ENCODE measurements at regions not wholly inside any gene's neighbourhood (a gene's known extent, or its start where the extent isn't known, plus 50 kb on each side); places are given as distances from the start of the nearest gene placed in this dataset.

DNA sequence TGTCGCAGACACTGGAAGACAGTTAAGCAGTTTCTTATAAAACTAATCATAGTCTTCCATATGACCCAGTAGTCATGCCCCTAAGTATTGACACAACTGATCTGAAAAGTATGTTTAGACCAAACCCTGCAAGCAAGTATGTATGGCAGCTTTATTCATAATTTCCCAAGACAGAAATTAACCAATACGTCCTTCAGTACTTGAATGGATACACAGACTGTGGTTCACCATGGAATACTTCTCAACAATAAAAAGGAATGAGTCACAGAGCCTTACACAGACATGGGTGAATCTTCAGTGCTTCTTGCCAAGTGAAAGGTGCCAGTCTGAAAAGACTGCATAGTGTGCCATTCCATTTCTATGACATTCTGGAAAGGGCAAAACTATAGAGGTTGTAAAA lies 50.2 kb upstream of the AKR1E2 start:
- DNase-seq (ENCODE audit: low spot score), result peak; percentile 6
- no peaks in the 10 kb centered on the region for H3K4me1 Mint-ChIP-seq (ENCODE audit: low read depth)
- peaks cover 24% of the 10 kb centered on the region for H3K27me3 Mint-ChIP-seq (ENCODE audit: low read depth)
- no peaks in the 10 kb centered on the region for H3K9me3 Mint-ChIP-seq
- no peaks in the 10 kb centered on the region for H3K36me3 Mint-ChIP-seq (ENCODE audit: low read depth)
- no peak overlapping the region for H3K4me3 Mint-ChIP-seq
- H3K27ac Mint-ChIP-seq, result no peak overlapping the region

DNA sequence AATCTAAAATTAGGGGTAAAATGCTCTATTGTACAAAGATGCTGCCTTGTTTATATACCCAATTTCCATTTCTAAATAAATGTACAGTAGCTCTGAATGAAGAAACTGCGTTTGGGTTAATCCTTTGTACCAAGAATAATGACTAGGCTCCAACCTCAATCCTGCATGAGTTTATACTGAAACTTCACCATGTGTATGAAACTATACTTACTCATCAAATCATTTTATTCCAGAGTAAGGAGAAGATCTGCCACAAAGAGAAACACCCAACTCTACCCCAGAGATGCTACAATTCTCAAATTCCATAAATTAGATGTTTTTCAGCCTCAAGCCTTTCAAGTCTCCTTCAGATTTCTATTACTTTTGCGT lies 53.8 kb upstream of the AKR1E2 start:
- peaks cover 31% of the 10 kb centered on the region for H3K27me3 Mint-ChIP-seq (ENCODE audit: low read depth)
- H3K4me1 Mint-ChIP-seq (ENCODE audit: low read depth), result no peaks in the 10 kb centered on the region
- no peaks in the 10 kb centered on the region for H3K9me3 Mint-ChIP-seq
- no peaks in the 10 kb centered on the region for H3K36me3 Mint-ChIP-seq (ENCODE audit: low read depth)
- H3K27ac Mint-ChIP-seq, result no peak overlapping the region
- DNase-seq (ENCODE audit: low spot score), result no peak
- H3K4me3 Mint-ChIP-seq, result no peak overlapping the region

DNA sequence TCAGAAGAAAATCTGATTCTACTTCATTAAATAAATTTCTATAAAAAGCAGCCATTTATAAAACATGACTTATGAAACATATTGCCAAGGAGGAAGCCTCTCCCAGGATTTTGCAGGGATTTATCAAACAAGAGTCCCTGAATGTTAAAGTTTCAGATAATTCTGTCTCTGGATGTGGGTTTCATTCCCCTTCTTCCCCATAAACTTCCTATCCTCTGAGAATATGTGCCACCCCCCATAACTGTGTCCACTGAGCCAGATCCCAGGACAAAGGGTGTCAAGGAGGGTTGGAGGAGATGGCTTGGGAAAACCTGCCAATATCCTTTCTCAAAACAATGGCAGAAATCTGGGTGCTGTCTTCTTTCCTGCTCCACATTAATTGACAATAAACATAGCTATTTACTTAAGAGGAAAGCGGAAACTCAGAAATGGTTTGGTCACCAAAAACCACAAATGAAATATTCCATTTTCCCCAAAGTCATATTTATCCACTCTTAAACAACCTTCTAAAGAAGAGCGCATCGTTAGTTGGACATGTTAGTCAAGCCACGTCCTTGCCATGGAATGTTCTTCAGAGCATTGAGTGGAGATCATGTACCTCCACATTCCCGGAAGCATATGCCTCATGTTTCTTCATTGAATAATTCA lies 54.3 kb upstream of the AKR1E2 start:
- H3K36me3 Mint-ChIP-seq (ENCODE audit: low read depth), result no peaks in the 10 kb centered on the region
- H3K4me3 Mint-ChIP-seq, result no peak overlapping the region
- H3K9me3 Mint-ChIP-seq, result no peaks in the 10 kb centered on the region
- no peaks in the 10 kb centered on the region for H3K4me1 Mint-ChIP-seq (ENCODE audit: low read depth)
- peaks cover 34% of the 10 kb centered on the region for H3K27me3 Mint-ChIP-seq (ENCODE audit: low read depth)
- no peak for DNase-seq (ENCODE audit: low spot score)
- H3K27ac Mint-ChIP-seq, result no peak overlapping the region

DNA sequence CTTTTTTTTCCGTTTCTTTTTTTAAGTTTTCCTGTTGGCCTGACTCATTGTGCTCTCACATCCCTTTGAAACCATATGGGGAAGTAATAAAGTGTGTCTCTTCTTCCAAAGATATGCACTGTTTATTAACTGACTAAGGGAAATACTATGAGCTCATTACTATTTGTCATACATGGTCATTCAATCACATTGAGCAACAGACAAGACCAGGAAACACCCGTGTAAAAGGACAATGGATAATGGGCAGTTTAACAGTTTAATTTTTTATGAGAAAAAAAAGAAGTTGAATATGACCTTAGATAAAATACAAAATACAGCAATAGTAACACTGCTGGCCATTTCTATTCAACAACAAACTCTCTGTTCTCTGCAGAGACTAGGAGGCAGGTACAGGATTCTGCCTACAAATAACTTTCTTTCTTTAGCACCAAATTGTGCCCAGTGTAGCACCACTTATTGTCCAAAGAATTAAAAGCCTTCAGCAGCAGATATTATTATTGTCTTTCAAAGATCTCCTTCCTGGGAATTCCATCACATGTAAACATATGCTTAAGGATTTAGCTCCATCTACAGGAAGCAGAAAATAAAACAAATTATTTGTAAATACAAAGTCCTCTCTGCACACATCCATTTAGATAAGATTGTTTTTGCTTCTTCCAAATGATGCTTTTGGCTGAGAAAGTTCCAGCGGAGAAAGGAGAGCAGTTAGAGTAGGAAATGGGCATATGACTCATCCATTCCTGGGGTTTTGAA lies 55.0 kb upstream of the AKR1E2 start:
- Mint-ChIP-seq H3K27ac (no peak overlapping the region), H3K4me1 (ENCODE audit: low read depth) (no peaks in the 10 kb centered on the region), H3K27me3 (ENCODE audit: low read depth) (peaks cover 37% of the 10 kb centered on the region), H3K4me3 (no peak overlapping the region), H3K9me3 (no peaks in the 10 kb centered on the region), H3K36me3 (ENCODE audit: low read depth) (no peaks in the 10 kb centered on the region)
- no peak for DNase-seq (ENCODE audit: low spot score)

DNA sequence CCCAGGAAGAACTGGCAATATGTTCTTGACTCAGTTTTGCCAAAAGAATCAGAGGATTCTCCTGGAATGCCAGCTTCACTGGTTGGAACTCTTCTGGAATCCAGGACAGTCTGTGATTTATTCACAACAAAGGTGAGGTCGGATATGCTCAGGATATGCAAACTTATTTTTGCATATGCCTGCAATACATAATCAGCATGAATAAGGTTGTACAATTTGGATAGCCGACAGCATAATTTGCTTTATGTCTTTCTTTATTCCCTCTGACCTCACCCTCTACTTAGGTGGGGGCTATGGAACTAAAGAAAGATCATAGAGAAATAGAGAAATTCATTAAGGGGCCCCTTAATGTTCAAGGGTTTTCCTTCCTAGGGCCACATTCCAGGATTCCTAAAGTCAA lies 57.6 kb upstream of the AKR1E2 start:
- H3K27me3 Mint-ChIP-seq (ENCODE audit: low read depth), result peaks cover 32% of the 10 kb centered on the region
- H3K4me3 Mint-ChIP-seq, result no peak overlapping the region
- no peak for DNase-seq (ENCODE audit: low spot score)
- no peaks in the 10 kb centered on the region for H3K36me3 Mint-ChIP-seq (ENCODE audit: low read depth)
- H3K9me3 Mint-ChIP-seq, result no peaks in the 10 kb centered on the region
- no peaks in the 10 kb centered on the region for H3K4me1 Mint-ChIP-seq (ENCODE audit: low read depth)
- no peak overlapping the region for H3K27ac Mint-ChIP-seq

DNA sequence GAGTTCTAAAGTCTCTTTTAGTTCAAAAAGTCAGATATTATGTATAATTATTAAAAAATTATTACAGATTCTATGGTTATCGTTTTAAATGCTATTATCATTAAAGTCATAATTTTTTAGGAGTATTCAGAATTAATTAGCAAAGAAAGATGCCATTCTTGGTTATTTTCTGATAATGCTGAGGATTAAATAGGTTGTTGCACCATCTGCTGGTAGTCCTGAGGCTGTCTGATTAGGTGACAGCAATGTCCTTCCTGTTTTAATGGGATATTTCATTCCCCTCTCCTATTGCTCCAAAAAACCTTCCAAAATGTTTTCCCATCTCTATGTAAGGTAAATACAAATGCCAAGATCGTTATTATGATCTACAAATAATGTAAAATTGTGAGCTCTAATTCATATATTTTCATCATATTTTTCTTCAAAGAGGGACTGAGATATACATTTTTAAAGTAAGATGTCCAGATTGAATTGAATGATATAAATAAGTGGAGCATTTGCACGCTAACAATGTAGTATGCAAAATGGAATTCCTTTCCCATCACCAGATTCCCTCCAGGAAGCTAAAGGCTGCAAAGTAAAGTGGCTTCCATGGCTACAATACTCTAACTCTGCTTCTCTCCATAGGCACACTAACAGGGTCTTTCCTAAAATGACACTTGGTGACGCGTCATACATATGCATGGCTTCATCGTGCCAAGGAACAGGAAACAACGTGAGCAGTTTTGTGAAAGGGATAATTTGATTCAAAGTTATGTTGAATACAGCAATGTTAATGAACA lies 58.8 kb upstream of the AKR1E2 start:
- Mint-ChIP-seq H3K9me3 (no peaks in the 10 kb centered on the region), H3K36me3 (ENCODE audit: low read depth) (no peaks in the 10 kb centered on the region), H3K4me1 (ENCODE audit: low read depth) (no peaks in the 10 kb centered on the region), H3K4me3 (no peak overlapping the region), H3K27ac (no peak overlapping the region), H3K27me3 (ENCODE audit: low read depth) (peaks cover 30% of the 10 kb centered on the region)
- no peak for DNase-seq (ENCODE audit: low spot score)

DNA sequence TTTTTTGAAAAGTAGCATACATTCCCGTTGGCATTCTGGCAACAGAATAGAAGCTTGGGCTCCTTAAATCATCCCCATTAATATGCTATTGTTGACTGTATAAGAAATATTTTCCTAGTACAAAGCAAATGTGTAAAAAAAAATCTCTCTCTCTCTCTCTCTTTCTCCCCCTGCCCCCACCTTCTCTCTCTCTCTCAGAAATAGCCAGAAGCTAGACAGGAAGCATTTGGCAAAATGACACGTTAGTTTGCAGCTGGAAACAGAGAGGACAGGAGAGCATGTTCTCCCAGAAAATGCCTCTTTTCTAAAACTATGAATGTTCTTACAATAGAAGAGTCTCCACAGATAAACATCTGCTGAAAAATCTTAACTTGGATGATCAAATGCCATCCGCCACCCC lies 59.6 kb upstream of the AKR1E2 start:
- H3K9me3 Mint-ChIP-seq, result no peaks in the 10 kb centered on the region
- no peaks in the 10 kb centered on the region for H3K4me1 Mint-ChIP-seq (ENCODE audit: low read depth)
- no peaks in the 10 kb centered on the region for H3K36me3 Mint-ChIP-seq (ENCODE audit: low read depth)
- H3K4me3 Mint-ChIP-seq, result no peak overlapping the region
- H3K27me3 Mint-ChIP-seq (ENCODE audit: low read depth), result peaks cover 24% of the 10 kb centered on the region
- DNase-seq (ENCODE audit: low spot score), result no peak
- H3K27ac Mint-ChIP-seq, result no peak overlapping the region

DNA sequence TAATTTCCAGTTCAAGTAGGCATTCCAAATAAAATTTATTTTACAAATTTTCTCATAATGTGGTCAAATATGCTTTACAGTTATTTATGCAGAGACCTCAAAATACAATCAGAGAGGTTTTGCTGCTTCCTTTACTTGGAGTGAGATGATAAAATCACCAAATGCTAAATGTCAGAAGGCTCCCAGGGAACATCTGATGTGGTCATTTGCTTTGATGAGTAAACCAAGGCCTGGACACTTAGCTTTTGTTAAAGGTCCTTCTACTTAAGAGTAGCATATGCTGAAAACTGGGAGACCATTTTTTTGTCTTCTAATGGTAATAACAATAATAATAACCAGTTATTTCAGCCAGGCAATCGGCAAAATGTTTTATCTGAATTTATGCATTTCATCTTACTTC lies 60.6 kb upstream of the AKR1E2 start:
- H3K27ac Mint-ChIP-seq, result no peak overlapping the region
- peaks cover 24% of the 10 kb centered on the region for H3K27me3 Mint-ChIP-seq (ENCODE audit: low read depth)
- DNase-seq (ENCODE audit: low spot score), result no peak
- no peaks in the 10 kb centered on the region for H3K36me3 Mint-ChIP-seq (ENCODE audit: low read depth)
- H3K9me3 Mint-ChIP-seq, result no peaks in the 10 kb centered on the region
- no peaks in the 10 kb centered on the region for H3K4me1 Mint-ChIP-seq (ENCODE audit: low read depth)
- H3K4me3 Mint-ChIP-seq, result no peak overlapping the region

DNA sequence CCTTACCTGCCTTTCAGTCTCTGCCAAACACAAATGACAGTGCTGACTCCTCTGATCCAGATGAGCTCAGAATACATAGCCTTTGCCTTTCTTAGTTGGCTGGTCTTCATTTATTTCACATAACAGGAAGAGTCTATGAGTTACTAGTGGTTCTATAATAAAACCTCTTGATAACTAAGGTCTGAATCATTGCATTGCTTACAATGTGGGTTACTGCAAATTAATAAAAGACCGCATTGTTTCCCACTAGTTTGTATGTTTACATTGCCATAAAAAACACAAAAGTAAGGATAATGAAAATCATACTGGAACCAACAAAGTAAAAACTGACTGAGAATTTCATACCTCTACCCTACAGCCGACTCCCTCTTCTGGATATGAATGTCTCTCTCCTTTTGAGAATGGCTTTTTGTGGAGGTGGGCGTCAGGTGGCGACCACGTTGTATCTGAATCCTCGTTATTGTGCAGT lies 62.0 kb upstream of the AKR1E2 start:
- Mint-ChIP-seq H3K4me3 (no peak overlapping the region), H3K27me3 (ENCODE audit: low read depth) (peaks cover 26% of the 10 kb centered on the region), H3K36me3 (ENCODE audit: low read depth) (no peaks in the 10 kb centered on the region), H3K9me3 (no peaks in the 10 kb centered on the region), H3K27ac (no peak overlapping the region), H3K4me1 (ENCODE audit: low read depth) (no peaks in the 10 kb centered on the region)
- no peak for DNase-seq (ENCODE audit: low spot score)

DNA sequence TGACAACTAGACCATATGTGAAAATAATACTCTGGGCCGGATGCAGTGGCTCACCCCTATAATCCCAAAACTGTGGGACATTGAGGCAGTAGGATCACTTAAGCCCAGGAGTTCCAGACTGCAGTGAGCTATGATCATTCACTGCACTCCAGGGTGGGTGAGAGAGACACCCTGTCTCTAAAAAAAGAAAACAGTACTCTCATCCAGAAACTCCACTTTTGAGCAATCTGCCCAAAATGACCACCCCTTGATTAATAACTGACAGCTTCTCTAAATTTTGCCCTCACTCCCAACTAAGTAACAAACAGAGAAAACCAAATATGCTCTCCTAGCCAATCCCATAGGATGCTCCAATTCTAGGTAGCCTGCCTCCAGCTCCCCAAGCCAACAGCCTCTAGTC lies 62.5 kb upstream of the AKR1E2 start:
- H3K4me3 Mint-ChIP-seq, result no peak overlapping the region
- H3K27ac Mint-ChIP-seq, result no peak overlapping the region
- no peaks in the 10 kb centered on the region for H3K36me3 Mint-ChIP-seq (ENCODE audit: low read depth)
- no peaks in the 10 kb centered on the region for H3K9me3 Mint-ChIP-seq
- no peaks in the 10 kb centered on the region for H3K4me1 Mint-ChIP-seq (ENCODE audit: low read depth)
- H3K27me3 Mint-ChIP-seq (ENCODE audit: low read depth), result peaks cover 25% of the 10 kb centered on the region
- DNase-seq (ENCODE audit: low spot score), result no peak

DNA sequence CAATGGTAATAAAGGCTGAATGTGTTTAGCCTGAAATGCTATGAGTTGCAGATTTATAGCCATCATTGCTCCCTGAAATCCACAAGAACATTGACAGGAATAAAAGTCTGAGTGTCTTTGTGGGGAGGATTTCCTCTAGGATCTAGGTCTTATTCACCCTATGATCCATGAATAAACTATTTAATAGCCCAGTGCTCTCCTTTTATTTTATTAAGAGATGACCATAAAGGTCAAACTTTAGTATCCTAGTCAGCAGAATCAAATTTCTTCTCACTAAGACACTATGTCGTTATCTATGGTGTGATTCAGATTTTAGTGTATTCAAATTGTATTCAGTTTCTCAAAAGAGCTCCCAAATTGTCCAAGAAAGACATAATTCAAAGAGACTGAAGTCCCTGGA lies 67.8 kb upstream of the AKR1E2 start:
- Mint-ChIP-seq H3K27ac (no peak overlapping the region), H3K9me3 (no peaks in the 10 kb centered on the region), H3K4me3 (no peak overlapping the region), H3K36me3 (ENCODE audit: low read depth) (no peaks in the 10 kb centered on the region), H3K27me3 (ENCODE audit: low read depth) (peaks cover 19% of the 10 kb centered on the region), H3K4me1 (ENCODE audit: low read depth) (no peaks in the 10 kb centered on the region)
- DNase-seq (ENCODE audit: low spot score), result no peak

DNA sequence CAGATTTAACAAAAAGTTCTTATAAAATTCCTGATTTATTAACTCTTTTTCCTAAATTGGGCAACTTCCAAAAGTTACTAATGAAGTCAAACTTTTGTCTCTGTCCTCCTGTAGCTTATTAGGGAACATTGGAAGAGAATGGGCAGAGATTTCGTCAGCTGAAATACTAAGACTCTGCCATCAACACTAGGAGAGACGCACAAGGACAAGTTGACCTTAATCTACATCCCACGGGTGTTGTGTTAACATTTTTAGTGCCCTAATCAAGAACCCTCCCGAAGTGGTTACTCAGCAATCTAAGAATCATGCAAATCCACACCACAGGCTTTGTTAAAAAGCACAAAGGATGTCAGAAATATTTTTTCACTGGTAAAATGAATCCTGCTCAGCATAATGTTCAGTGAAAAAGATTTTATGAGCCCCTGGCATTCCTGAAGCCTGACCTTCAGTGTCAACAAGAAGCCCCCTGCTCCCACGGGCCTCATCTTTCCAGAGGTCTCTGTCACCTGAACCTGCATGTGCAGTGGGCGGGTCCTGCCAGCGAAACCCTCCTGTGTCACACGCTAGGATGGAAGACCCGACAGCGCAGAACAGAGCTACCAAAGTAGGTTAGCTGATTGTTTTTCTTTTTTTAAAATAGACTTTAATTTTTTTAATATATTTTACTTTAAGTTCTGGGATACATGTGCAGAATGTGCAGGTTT lies 70.6 kb upstream of the AKR1E2 start:
- H3K9me3 Mint-ChIP-seq, result no peaks in the 10 kb centered on the region
- H3K27ac Mint-ChIP-seq, result no peak overlapping the region
- H3K4me3 Mint-ChIP-seq, result no peak overlapping the region
- no peak for DNase-seq (ENCODE audit: low spot score)
- peaks cover 29% of the 10 kb centered on the region for H3K27me3 Mint-ChIP-seq (ENCODE audit: low read depth)
- H3K36me3 Mint-ChIP-seq (ENCODE audit: low read depth), result no peaks in the 10 kb centered on the region
- no peaks in the 10 kb centered on the region for H3K4me1 Mint-ChIP-seq (ENCODE audit: low read depth)

DNA sequence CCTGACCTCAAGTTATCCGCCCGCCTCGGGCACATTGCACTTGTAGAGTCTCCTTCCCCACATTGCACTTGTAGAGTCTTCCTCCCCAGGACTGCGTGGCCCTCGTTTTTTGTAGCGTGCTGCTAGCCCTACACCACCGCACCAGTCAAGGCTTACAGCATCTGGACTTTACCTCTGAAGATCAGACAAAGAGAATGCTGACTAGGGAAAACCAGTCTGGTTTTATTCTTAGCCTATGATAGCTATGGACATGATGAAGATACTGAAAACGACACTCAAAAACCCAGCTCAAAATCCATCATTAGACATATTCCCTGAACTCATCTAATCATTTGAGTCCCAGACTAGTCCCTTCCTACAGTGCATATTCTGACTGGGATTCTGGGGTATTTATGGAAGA lies 71.9 kb upstream of the AKR1E2 start:
- Mint-ChIP-seq H3K4me3 (no peak overlapping the region), H3K36me3 (ENCODE audit: low read depth) (no peaks in the 10 kb centered on the region), H3K9me3 (no peaks in the 10 kb centered on the region), H3K27me3 (ENCODE audit: low read depth) (peaks cover 27% of the 10 kb centered on the region), H3K4me1 (ENCODE audit: low read depth) (no peaks in the 10 kb centered on the region), H3K27ac (no peak overlapping the region)
- DNase-seq (ENCODE audit: low spot score), result no peak

DNA sequence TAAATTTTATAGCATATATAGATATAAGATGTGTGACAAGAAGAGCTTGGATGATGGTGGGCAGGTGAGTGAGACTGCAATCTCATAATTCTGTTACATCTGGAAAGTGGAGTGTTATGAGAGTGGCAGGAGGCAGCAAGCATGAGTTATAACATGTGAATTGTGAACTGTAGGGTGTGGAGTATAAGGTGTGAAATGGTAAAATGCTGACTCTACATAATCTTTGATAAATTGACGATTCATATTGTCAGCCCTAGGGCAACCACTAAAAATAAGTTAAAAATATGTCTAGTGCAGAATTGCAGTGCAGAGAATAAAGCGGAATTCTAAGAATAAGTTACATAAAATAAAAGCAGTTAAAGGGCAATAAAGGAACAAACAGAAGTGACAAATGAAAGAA lies 74.8 kb upstream of the AKR1E2 start:
- Mint-ChIP-seq H3K9me3 (no peaks in the 10 kb centered on the region), H3K36me3 (ENCODE audit: low read depth) (no peaks in the 10 kb centered on the region), H3K4me1 (ENCODE audit: low read depth) (no peaks in the 10 kb centered on the region), H3K4me3 (no peak overlapping the region), H3K27me3 (ENCODE audit: low read depth) (peaks cover 20% of the 10 kb centered on the region), H3K27ac (no peak overlapping the region)
- no peak for DNase-seq (ENCODE audit: low spot score)
